ENCODE measurements at regions not wholly inside any gene's neighbourhood (a gene's known extent, or its start where the extent isn't known, plus 50 kb on each side); places are given as distances from the start of the nearest gene placed in this dataset.

GRCh38 chr17:5866978-5867377 is 203.2 kb upstream of the WSCD1 start:
- Histone ChIP-seq H4K20me1 (ENCODE audit: control insufficient read depth, insufficient read depth, insufficient read length) (no peaks in the 10 kb centered on the region), H3K79me1 (ENCODE audit: insufficient read depth, low read depth, low read length, poor library complexity, severe bottlenecking) (no peaks in the 10 kb centered on the region), H2BK12ac (ENCODE audit: insufficient read length, low read depth, low read length) (no peak overlapping the region), H3K4me1 (ENCODE audit: insufficient read depth, low read length) (peaks cover 3% of the 10 kb centered on the region), H3K27me3 (ENCODE audit: insufficient read depth, low read length) (no peaks in the 10 kb centered on the region), H3K9me3 (ENCODE audit: control insufficient read depth, low read depth, low read length) (no peaks in the 10 kb centered on the region), H3K14ac (ENCODE audit: insufficient read depth, low read length) (peak overlapping the region; percentile 40; the same call in 1 of the 2 replicates), H2BK20ac (ENCODE audit: low read depth, low read length, poor library complexity, severe bottlenecking) (no peak overlapping the region), H3K9ac (ENCODE audit: extremely low read depth, insufficient read length, low read length) (no peak overlapping the region), H2BK120ac (ENCODE audit: low read depth, low read length, poor library complexity, severe bottlenecking) (no peak overlapping the region), H3K56ac (ENCODE audit: insufficient read length, low read depth, low read length) (no peak overlapping the region), H4K5ac (ENCODE audit: insufficient read length, low read depth, low read length) (no peak overlapping the region), H3K79me2 (ENCODE audit: insufficient read depth, low read length) (no peaks in the 10 kb centered on the region), H3K4me2 (ENCODE audit: insufficient read depth, insufficient read length, low read length) (no peak overlapping the region), H3K4ac (ENCODE audit: low read depth, low read length) (no peak overlapping the region), H3K23me2 (ENCODE audit: insufficient read length, low read depth, low read length, poor library complexity, severe bottlenecking) (no peaks in the 10 kb centered on the region), H2BK5ac (ENCODE audit: insufficient read length, low read length) (no peak overlapping the region), H3K23ac (ENCODE audit: insufficient read length, low read depth, low read length) (no peak overlapping the region), H3K18ac (ENCODE audit: insufficient read length, low read depth, low read length) (peak overlapping the region; percentile 50), H3T11ph (ENCODE audit: low read length) (no peak overlapping the region), H2AFZ (ENCODE audit: low read length) (no peak overlapping the region), H3K27ac (ENCODE audit: insufficient read length, low read depth, low read length) (no peak overlapping the region), H4K91ac (ENCODE audit: insufficient read length, low read depth, low read length) (no peak overlapping the region), H4K8ac (replicated peaks; ENCODE audit: insufficient read length, low read depth, low read length) (no peak overlapping the region), H2AK5ac (ENCODE audit: insufficient read length, low read length) (no peak overlapping the region), H2BK15ac (ENCODE audit: low read depth, low read length) (no peak overlapping the region)
- peak; percentile 23 for DNase-seq
- no peaks in the 10 kb centered on the region for H3K36me3 Mint-ChIP-seq (ENCODE audit: insufficient read depth in 1 of 3, low read depth in 3 of 3)
- H3K9me3 Mint-ChIP-seq = no peaks in the 10 kb centered on the region
- no CpG with 5 or more reads among the region's 4 CpGs for WGBS (ENCODE audit: extremely low coverage, insufficient read length, low lambda C conversion rate)
- TF ChIP-seq, protein P1, sequence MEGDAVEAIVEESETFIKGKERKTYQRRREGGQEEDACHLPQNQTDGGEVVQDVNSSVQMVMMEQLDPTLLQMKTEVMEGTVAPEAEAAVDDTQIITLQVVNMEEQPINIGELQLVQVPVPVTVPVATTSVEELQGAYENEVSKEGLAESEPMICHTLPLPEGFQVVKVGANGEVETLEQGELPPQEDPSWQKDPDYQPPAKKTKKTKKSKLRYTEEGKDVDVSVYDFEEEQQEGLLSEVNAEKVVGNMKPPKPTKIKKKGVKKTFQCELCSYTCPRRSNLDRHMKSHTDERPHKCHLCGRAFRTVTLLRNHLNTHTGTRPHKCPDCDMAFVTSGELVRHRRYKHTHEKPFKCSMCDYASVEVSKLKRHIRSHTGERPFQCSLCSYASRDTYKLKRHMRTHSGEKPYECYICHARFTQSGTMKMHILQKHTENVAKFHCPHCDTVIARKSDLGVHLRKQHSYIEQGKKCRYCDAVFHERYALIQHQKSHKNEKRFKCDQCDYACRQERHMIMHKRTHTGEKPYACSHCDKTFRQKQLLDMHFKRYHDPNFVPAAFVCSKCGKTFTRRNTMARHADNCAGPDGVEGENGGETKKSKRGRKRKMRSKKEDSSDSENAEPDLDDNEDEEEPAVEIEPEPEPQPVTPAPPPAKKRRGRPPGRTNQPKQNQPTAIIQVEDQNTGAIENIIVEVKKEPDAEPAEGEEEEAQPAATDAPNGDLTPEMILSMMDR (conservative IDR thresholded peaks at IDR 0.05) = no peak
- no peak overlapping the region for H3K27ac Mint-ChIP-seq
- no peak overlapping the region for H3K4me3 Mint-ChIP-seq
- H3K27me3 Mint-ChIP-seq (ENCODE audit: low read depth) = no peaks in the 10 kb centered on the region; the same call in 1 of the 2 replicates
- H3K4me1 Mint-ChIP-seq = peaks cover 6 to 14% of the 10 kb centered on the region in 2 experiments
